H1 (cell line): ENCODE measurements at regions not wholly inside any gene's neighbourhood (a gene's known extent, or its start where the extent isn't known, plus 50 kb on each side); places are given as distances from the start of the nearest gene placed in this dataset.
A peak's percentile ranks its signal among the peaks of the same experiment; 100 is the strongest.

Experiments used
- CTCF ChIA-PET: fragments of 300-600 bp; sonication (Branson Sonifier 250); formaldehyde crosslinking; loops from one replicate; lab custom pipeline; 2021; ENCODE audit not compliant: partially characterized antibody; lab: Charles Lee
- POLR2A ChIA-PET: fragments of 300-600 bp; sonication (Branson Sonifier 250); formaldehyde crosslinking; loops from one replicate; lab custom pipeline; 2021; ENCODE audit warnings: inconsistent platforms; ENCODE audit not compliant: partially characterized antibody; lab: Charles Lee
- DNase-seq, 2 experiments: peaks; one replicate each; pipeline versions ENCODE4 v3.0.0 to v3.0.0-alpha.2; 2010 to 2022; ENCODE audit warnings: low spot score in 2 of 2, low read depth in 1 of 2, mixed read lengths in 1 of 2
- FAIRE-seq: peaks from 2 replicates; lab custom pipeline; 2011; peaks lifted over from hg19 to GRCh38; lab: Jason Lieb, UNC
- H2AFZ ChIP-seq: 2 replicates; pipeline ENCODE4 v1.8.1; 2012; ENCODE audit warnings: low read length, inconsistent platforms
- H2AK5ac ChIP-seq: 2 replicates; pipeline ENCODE4 v1.6.1; 2013; ENCODE audit warnings: low read depth, low read length
- H2BK120ac ChIP-seq: replicated peaks from 2 replicates; pipeline ENCODE3; 2013; ENCODE audit warnings: low read depth, low read length, inconsistent platforms
- H2BK12ac ChIP-seq: 2 replicates; pipeline ENCODE4 v1.6.1; 2013; ENCODE audit warnings: low read depth, low read length
- H2BK15ac ChIP-seq: 2 replicates; pipeline ENCODE4 v1.6.1; 2013; ENCODE audit warnings: low read length
- H2BK20ac ChIP-seq: 2 replicates; pipeline ENCODE4 v1.6.1; 2013; ENCODE audit warnings: low read length
- H2BK5ac ChIP-seq: 2 replicates; pipeline ENCODE4 v1.6.1; 2013; ENCODE audit warnings: low read depth, low read length
- H3K14ac ChIP-seq: 2 replicates; pipeline ENCODE4 v1.6.1; 2013; ENCODE audit warnings: inconsistent platforms; ENCODE audit not compliant: insufficient read length
- H3K18ac ChIP-seq: 2 replicates; pipeline ENCODE4 v1.6.1; 2013; ENCODE audit warnings: low read length; ENCODE audit errors: extremely low read depth
- H3K23ac ChIP-seq: 2 replicates; pipeline ENCODE4 v1.6.1; 2013; ENCODE audit warnings: inconsistent platforms; ENCODE audit not compliant: insufficient read length
- H3K23me2 ChIP-seq: 2 replicates; pipeline ENCODE4 v1.6.1; 2013; ENCODE audit warnings: low read depth, low read length
- H3K27ac ChIP-seq: 2 replicates; pipeline ENCODE4 v1.6.1; 2011; ENCODE audit warnings: low read depth, low read length, inconsistent platforms
- H3K27me3 ChIP-seq, 4 experiments: replicated peaks in 1 of 4; 1 replicate in 1 of 4; 2 replicates in 3 of 4; pipeline versions ENCODE4 v1.6.1 to v1.8.1; 2011 to 2013; ENCODE audit warnings: low read length in 3 of 4, mild to moderate bottlenecking in 3 of 4, inconsistent platforms in 2 of 4, mixed read lengths in 2 of 4, moderate library complexity in 1 of 4; ENCODE audit not compliant: control insufficient read depth in 3 of 4, insufficient read depth in 3 of 4; ENCODE audit errors: extremely low read depth in 1 of 4
- H3K36me3 ChIP-seq, 4 experiments: 2 replicates each; pipeline versions ENCODE4 v1.6.1 to v1.8.1; 2011 to 2013; ENCODE audit warnings: mild to moderate bottlenecking in 4 of 4, low read length in 3 of 4, moderate library complexity in 2 of 4, control low read depth in 1 of 4, inconsistent platforms in 1 of 4; ENCODE audit not compliant: insufficient read depth in 4 of 4, control insufficient read depth in 2 of 4
- H3K4ac ChIP-seq: replicated peaks from 2 replicates; pipeline ENCODE3; 2013; ENCODE audit warnings: low read length, low read depth, mixed read lengths, inconsistent platforms; ENCODE audit not compliant: insufficient read length
- H3K4me1 ChIP-seq, 4 experiments: replicated peaks in 1 of 4; 1 replicate in 1 of 4; 2 replicates in 3 of 4; pipeline versions ENCODE4 v1.6.1 to v1.8.1; 2011 to 2013; ENCODE audit warnings: low read length in 3 of 4, inconsistent platforms in 2 of 4, mixed read lengths in 1 of 4; ENCODE audit not compliant: insufficient read depth in 4 of 4, control insufficient read depth in 3 of 4
- H3K4me2 ChIP-seq, 2 experiments: 2 replicates each; pipeline versions ENCODE4 v1.6.1 to v1.8.1; 2011 to 2013; ENCODE audit warnings: low read depth in 2 of 2, low read length in 2 of 2, control low read depth in 1 of 2, inconsistent platforms in 1 of 2, mild to moderate bottlenecking in 1 of 2; ENCODE audit not compliant: insufficient read depth in 1 of 2
- H3K4me3 ChIP-seq, 4 experiments: fragments of 200-600, 300-600 bp in 1 of 4; sonication (generic), shearing (Covaris generic), sonication (Bioruptor Twin) in 1 of 4; 2 replicates each; pipeline versions ENCODE4 v1.5.1 to v1.8.1; 2011 to 2016; ENCODE audit warnings: low read length in 4 of 4, low read depth in 3 of 4, control low read depth in 2 of 4, inconsistent platforms in 2 of 4, mild to moderate bottlenecking in 2 of 4, mixed read lengths in 1 of 4, moderate library complexity in 1 of 4; ENCODE audit not compliant: insufficient read depth in 2 of 4; ENCODE audit errors: extremely low read depth in 1 of 4
- H3K56ac ChIP-seq: replicated peaks from 2 replicates; pipeline ENCODE3; 2013; ENCODE audit warnings: low read depth, mild to moderate bottlenecking, mixed read lengths, low read length, inconsistent platforms; ENCODE audit not compliant: insufficient read length
- H3K79me1 ChIP-seq: 2 replicates; pipeline ENCODE4 v1.6.1; 2013; ENCODE audit warnings: low read depth, low read length, control low read depth
- H3K79me2 ChIP-seq, 2 experiments: 2 replicates each; pipeline versions ENCODE4 v1.6.1 to v1.8.1; 2012 to 2013; ENCODE audit warnings: low read length in 2 of 2, mild to moderate bottlenecking in 2 of 2, inconsistent platforms in 1 of 2; ENCODE audit not compliant: insufficient read depth in 2 of 2, control insufficient read depth in 1 of 2
- H3K9ac ChIP-seq, 4 experiments: replicated peaks in 1 of 4; 1 replicate in 1 of 4; 2 replicates in 3 of 4; pipeline versions ENCODE4 v1.6.1 to v1.8.1; 2011 to 2013; ENCODE audit warnings: low read depth in 3 of 4, low read length in 3 of 4, control low read depth in 2 of 4, mild to moderate bottlenecking in 2 of 4, moderate library complexity in 2 of 4, inconsistent platforms in 1 of 4; ENCODE audit errors: extremely low read depth in 1 of 4
- H3K9me3 ChIP-seq, 2 experiments: 2 replicates each; pipeline versions ENCODE4 v1.6.1 to v1.8.1; 2012 to 2013; ENCODE audit warnings: mild to moderate bottlenecking in 2 of 2, moderate library complexity in 2 of 2, control low read depth in 1 of 2, inconsistent platforms in 1 of 2, low read depth in 1 of 2, low read length in 1 of 2, mixed read lengths in 1 of 2; ENCODE audit not compliant: insufficient read depth in 2 of 2
- H4K20me1 ChIP-seq, 2 experiments: replicated peaks in 1 of 2; 2 replicates each; pipeline versions ENCODE3 to v1.8.1; 2011 to 2013; ENCODE audit warnings: inconsistent platforms in 2 of 2, low read length in 2 of 2, mild to moderate bottlenecking in 1 of 2; ENCODE audit not compliant: insufficient read depth in 2 of 2, control insufficient read depth in 1 of 2
- H4K5ac ChIP-seq: 2 replicates; pipeline ENCODE4 v1.6.1; 2013; ENCODE audit warnings: low read length, low read depth, mixed read lengths, inconsistent platforms; ENCODE audit not compliant: insufficient read length
- H4K8ac ChIP-seq: 2 replicates; pipeline ENCODE4 v1.8.0; 2013; ENCODE audit warnings: mild to moderate bottlenecking, moderate library complexity, low read length, inconsistent platforms; ENCODE audit not compliant: insufficient read depth; ENCODE audit errors: extremely low read depth
- H4K91ac ChIP-seq: replicated peaks from 2 replicates; pipeline ENCODE3; 2013; ENCODE audit warnings: low read length, mixed read lengths, inconsistent platforms; ENCODE audit not compliant: insufficient read length
- BCL11A ChIP-seq, 2 experiments: IDR thresholded peaks; one replicate each; pipeline ENCODE4 v1.6.1; 2011; ENCODE audit warnings: low read depth in 2 of 2, low read length in 2 of 2, mild to moderate bottlenecking in 2 of 2
- CBX5 ChIP-seq: fragments of 300-800, 300-1000 bp; sonication (generic); IDR thresholded peaks from 2 replicates; pipeline ENCODE4 v1.7.1; 2016; ENCODE audit warnings: antibody characterized with exemption, low read length, low read depth
- CREB1 ChIP-seq: IDR thresholded peaks from 2 replicates; pipeline ENCODE4 v1.6.1; 2012; ENCODE audit warnings: inconsistent platforms
- E2F6 ChIP-seq: IDR thresholded peaks from 2 replicates; pipeline ENCODE4 v1.6.1; 2012; ENCODE audit warnings: inconsistent platforms
- KDM1A ChIP-seq: fragments of 200-600, 300-600 bp; sonication (generic); IDR thresholded peaks from 2 replicates; pipeline ENCODE4 v1.7.1; 2016; ENCODE audit warnings: mild to moderate bottlenecking, low read length, borderline replicate concordance
- POU5F1 ChIP-seq: IDR thresholded peaks from 2 replicates; pipeline ENCODE4 v1.6.1; 2011; ENCODE audit warnings: low read depth, mild to moderate bottlenecking, low read length, moderate library complexity
- SAP30 ChIP-seq: fragments of 300-600 bp; sonication (generic); IDR thresholded peaks from 2 replicates; pipeline ENCODE4 v1.7.1; 2012; ENCODE audit warnings: low read length, moderate library complexity, mild to moderate bottlenecking, inconsistent platforms; ENCODE audit not compliant: insufficient read depth, insufficient replicate concordance
- SIX5 ChIP-seq: IDR thresholded peaks from 2 replicates; pipeline ENCODE4 v1.6.1; 2011; ENCODE audit warnings: mild to moderate bottlenecking, low read depth, low read length
- SP1 ChIP-seq: IDR thresholded peaks from 2 replicates; pipeline ENCODE4 v1.6.1; 2011; ENCODE audit warnings: low read depth, low read length
- SP4 ChIP-seq: IDR thresholded peaks from 2 replicates; pipeline ENCODE4 v1.6.1; 2012; ENCODE audit warnings: low read length, inconsistent platforms
- TAF1 ChIP-seq: IDR thresholded peaks from 2 replicates; pipeline ENCODE4 v1.6.1; 2011; ENCODE audit warnings: mild to moderate bottlenecking, low read depth, low read length
- YY1 ChIP-seq: IDR thresholded peaks from 2 replicates; pipeline ENCODE4 v1.6.1; 2011; ENCODE audit warnings: low read depth, mild to moderate bottlenecking, low read length
- WGBS, 2 experiments: shearing (Covaris generic) in 1 of 2; methylation state at CpG; one replicate each; pipeline versions ENCODE4 v1.1.6 to v1.1.7; 2013 to 2015; ENCODE audit warnings: low lambda C conversion rate in 2 of 2, mixed read lengths in 2 of 2, inconsistent platforms in 1 of 2, low coverage in 1 of 2, missing lambda C conversion rate in 1 of 2; ENCODE audit not compliant: insufficient replicate concordance in 2 of 2, insufficient coverage in 1 of 2, insufficient read length in 1 of 2; ENCODE audit errors: extremely low coverage in 1 of 2, missing lambda C conversion rate in 1 of 2; 5-methylcytosine and 5-hydroxymethylcytosine counted together

- Histone ChIP-seq H3K4ac (no peak overlapping the region), H3K18ac (no peak overlapping the region), H4K20me1 (no peaks in the 10 kb centered on the region), H3K23me2 (no peaks in the 10 kb centered on the region), H3K4me2 (no peak overlapping the region), H2BK120ac (no peak overlapping the region), H2BK15ac (no peak overlapping the region), H3K23ac (no peak overlapping the region), H3K79me2 (no peaks in the 10 kb centered on the region), H3K9ac (peak overlapping the region in 1 of 4 experiments; percentile 9; a peak in 1 of 7 replicates), H3K27ac (no peak overlapping the region), H3K4me1 (no peaks in the 10 kb centered on the region), H4K8ac (no peak overlapping the region), H2BK20ac (no peak overlapping the region), H2BK12ac (no peak overlapping the region), H2AFZ (no peak overlapping the region), H3K79me1 (no peaks in the 10 kb centered on the region), H3K27me3 (no peaks in the 10 kb centered on the region), H4K5ac (no peak overlapping the region), H3K36me3 (no peaks in the 10 kb centered on the region), H3K4me3 (no peak overlapping the region), H2BK5ac (no peak overlapping the region), H3K56ac (no peak overlapping the region), H2AK5ac (no peak overlapping the region), H3K9me3 (no peaks in the 10 kb centered on the region), H3K14ac (no peak overlapping the region), H4K91ac (no peak overlapping the region)
- no peak for DNase-seq
- POLR2A ChIA-PET: no interaction called here
- no peak for FAIRE-seq
- CTCF ChIA-PET: interaction anchor here (0.6 to 1.3 kb wide), 3 partner anchors 9 to 42 kb away, joined by 3 read pairs; no protein-coding TSS in a partner anchor
- 92% methylated on average over 4 of the region's 4 CpGs; no CpG with 5 or more reads in 1 of the 2 experiments for WGBS, 2 experiments
- TF ChIP-seq CREB1: no peak
- no peak for TF ChIP-seq KDM1A
- no peak for TF ChIP-seq YY1
- TF ChIP-seq CBX5: no peak
- TF ChIP-seq POU5F1: no peak
- TF ChIP-seq SP4: no peak
- TF ChIP-seq E2F6: no peak
- TF ChIP-seq TAF1: no peak
- TF ChIP-seq BCL11A (IDR thresholded peaks at IDR 0.05; ENCODE audit: low read depth in 2 of 2, low read length in 2 of 2): no peak
- TF ChIP-seq SP1: no peak
- no peak for TF ChIP-seq SIX5
- TF ChIP-seq SAP30: no peak
Measured at GRCh38 chr1:90650401-90650800, 66.7 kb downstream of the BARHL2 start.
